ENCODE measurements at regions not wholly inside any gene's neighbourhood (a gene's known extent, or its start where the extent isn't known, plus 50 kb on each side); places are given as distances from the start of the nearest gene placed in this dataset.

GRCh38 chr14:22407033-22407432 lies 182.0 kb downstream of the DAD1 start:
- TF ChIP-seq TOX (CRISPR knock-in tag; IDR thresholded peaks at IDR 0.05; ENCODE audit: borderline replicate concordance) (no peak), ZNF565 (CRISPR knock-in tag; conservative IDR thresholded peaks at IDR 0.05; ENCODE audit: low read depth) (no peak), OSR1 (CRISPR knock-in tag; IDR thresholded peaks at IDR 0.05) (no peak), PATZ1 (CRISPR knock-in tag; IDR thresholded peaks at IDR 0.05; ENCODE audit: borderline replicate concordance) (no peak), RARB (CRISPR knock-in tag; IDR thresholded peaks at IDR 0.05) (no peak)
